IPS DF 4.7 (cell line): ENCODE measurements at regions not wholly inside any gene's neighbourhood (a gene's known extent, or its start where the extent isn't known, plus 50 kb on each side); places are given as distances from the start of the nearest gene placed in this dataset.

ENCODE experiments used
- DNase-seq: peaks from one replicate; pipeline ENCODE4 v3.0.0-alpha.2; 2013; ENCODE audit warnings: low spot score; ENCODE audit errors: extremely low read depth

- no peak for DNase-seq
Measured at GRCh38 chr2:217481577-217481976, 521.2 kb downstream of the TNS1 start.

GRCh38 chr2:217479566-217479965 lies 523.2 kb downstream of the TNS1 start:
- no peak for DNase-seq

DNA sequence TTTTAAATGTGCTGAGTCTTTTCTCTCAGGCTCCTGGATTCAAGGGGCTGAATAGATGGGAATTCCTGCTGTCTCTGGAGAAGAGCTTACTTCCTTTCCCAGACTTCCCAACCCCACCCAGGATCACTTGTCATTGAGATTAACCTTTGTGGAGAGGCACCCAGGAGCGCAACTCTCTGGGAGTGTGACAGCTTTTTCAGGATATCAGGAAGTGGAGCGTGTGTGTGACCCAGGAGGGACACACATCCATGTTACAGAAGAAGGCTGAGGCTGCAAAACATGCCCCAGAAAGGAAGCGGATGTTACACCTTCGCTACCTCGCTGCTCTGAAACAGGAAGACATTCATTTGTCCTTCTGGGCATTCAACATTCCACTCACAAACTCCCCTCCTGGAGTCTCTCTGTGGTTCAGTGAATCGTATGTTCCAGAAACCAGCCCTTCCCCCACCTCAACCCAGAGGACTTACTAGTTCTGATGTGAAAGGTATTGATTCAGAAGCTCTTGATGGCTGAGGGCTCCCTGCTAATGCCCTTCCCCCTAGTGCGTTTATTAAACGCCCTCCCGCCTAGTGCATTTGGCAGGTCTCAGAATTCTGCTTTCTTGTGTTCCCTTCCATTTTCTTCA lies 523.9 kb downstream of the TNS1 start:
- DNase-seq: no peak

GRCh38 chr2:217477583-217477982 lies 525.2 kb downstream of the TNS1 start:
- DNase-seq: no peak

- no peak for DNase-seq
Measured at GRCh38 chr2:217475791-217476190, 527.0 kb downstream of the TNS1 start.

DNA sequence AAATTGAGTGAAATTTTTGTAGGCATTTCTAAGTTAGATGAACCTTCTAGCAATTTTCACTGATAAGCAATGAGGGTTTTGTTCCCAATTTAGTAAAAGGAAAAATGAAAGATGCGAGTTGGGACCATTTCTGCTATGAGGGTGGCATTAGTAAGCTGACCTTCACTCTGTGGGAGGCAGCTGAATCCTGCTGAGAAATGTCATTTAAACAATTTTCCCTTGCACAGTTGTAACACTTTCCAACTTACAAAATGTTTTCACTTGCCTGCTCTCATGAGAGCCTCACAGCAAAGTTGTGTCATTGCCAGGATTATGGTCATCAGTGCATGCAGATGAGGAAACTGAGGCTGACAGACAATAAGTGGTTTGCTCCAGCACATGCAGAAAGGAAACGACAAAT lies 527.7 kb downstream of the TNS1 start:
- DNase-seq: no peak

- DNase-seq: no peak
Measured at GRCh38 chr2:217471319-217471718, 531.5 kb downstream of the TNS1 start.

- no peak for DNase-seq
Measured at GRCh38 chr2:217469203-217469810, 533.5 kb downstream of the TNS1 start.

- no peak for DNase-seq
Measured at GRCh38 chr2:217468042-217468830, 534.6 kb downstream of the TNS1 start.

- no peak for DNase-seq
Measured at GRCh38 chr2:217467331-217467730, 535.5 kb downstream of the TNS1 start.

GRCh38 chr2:217466805-217467204 lies 536.0 kb downstream of the TNS1 start:
- DNase-seq: no peak

DNA sequence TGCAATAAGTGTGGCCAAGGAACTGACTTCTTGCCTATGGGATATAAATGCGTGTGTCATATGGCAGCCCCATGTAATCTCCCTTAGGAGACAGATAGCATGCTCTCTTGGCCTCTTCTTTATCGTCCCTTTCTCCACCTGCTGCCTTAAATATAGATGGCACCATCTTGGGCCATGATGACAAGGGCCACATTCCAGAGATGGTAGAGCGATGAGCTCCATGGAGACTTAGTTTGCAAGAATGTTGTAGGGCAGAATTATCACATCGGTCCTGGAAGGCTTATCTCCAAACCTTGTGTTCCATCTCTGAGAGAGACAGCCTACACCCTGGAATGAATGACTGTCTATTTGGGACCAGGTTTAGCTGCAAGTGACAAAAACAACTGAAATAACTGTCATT lies 536.7 kb downstream of the TNS1 start:
- no peak for DNase-seq

GRCh38 chr2:217465100-217465499 lies 537.7 kb downstream of the TNS1 start:
- DNase-seq: no peak

- DNase-seq: no peak
Measured at GRCh38 chr2:217463402-217464075, 539.3 kb downstream of the TNS1 start.

GRCh38 chr2:217462121-217462520 lies 540.7 kb downstream of the TNS1 start:
- DNase-seq: no peak

- no peak for DNase-seq
Measured at GRCh38 chr2:217461674-217462073, 541.1 kb downstream of the TNS1 start.

DNA sequence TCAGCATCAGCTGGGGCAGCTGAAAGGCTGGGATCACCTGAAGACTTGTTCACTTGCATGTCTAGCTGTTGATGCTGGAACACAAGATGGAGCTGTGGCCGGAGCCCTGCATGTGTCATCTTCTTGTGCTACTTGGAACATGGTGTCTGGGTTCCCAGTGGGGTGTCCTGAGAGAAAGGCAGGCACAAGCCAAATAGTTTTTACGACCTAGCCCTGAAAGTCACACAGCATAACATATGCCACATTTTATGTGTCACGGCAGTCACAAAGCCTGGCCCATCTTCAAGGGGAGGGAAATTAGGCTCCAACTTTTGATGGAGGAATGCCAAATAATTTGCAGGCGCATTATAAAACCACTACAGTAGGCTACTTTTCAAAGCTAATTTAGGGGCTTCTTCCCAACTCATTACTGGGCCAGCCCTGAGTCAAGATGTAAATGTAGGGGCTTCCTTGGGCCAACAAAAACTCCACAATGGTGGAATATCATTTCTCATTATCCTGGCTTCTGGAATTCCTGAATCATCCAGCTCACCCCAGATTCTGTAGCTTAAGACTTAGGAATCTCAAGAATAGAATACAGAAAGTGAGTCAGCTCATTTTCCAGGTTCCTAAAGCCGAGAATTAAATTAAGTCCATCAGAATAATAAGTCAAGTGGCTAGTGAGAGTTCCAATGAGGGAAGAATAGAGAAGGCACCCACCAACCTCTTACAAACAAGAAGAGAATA lies 543.0 kb downstream of the TNS1 start:
- no peak for DNase-seq

GRCh38 chr2:217459016-217459415 lies 543.8 kb downstream of the TNS1 start:
- DNase-seq: no peak

- DNase-seq: no peak
Measured at GRCh38 chr2:217456016-217456415, 546.8 kb downstream of the TNS1 start.

GRCh38 chr2:217452928-217453327 lies 549.9 kb downstream of the TNS1 start:
- no peak for DNase-seq

DNA sequence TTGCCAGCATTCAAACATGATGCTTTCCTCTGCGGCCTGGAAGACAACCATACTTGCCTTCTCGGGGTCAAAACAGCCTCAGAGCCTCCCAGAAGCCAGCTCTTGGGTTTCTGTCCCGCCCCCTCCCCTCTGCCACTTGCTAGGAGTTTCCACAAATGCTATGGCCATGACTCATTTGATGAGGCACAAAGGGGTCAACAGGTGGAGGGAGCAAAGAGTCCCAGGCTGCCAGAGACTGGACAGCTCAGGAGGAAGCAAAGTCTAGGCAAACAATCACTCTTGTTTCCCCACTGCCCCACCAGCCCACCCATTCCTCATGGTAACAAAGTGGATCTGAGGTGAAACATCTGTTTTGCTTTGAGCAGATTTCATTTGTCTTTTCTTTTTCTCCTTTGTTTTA lies 551.1 kb downstream of the TNS1 start:
- DNase-seq: no peak
